ENCODE measurements at regions not wholly inside any gene's neighbourhood (a gene's known extent, or its start where the extent isn't known, plus 50 kb on each side); places are given as distances from the start of the nearest gene placed in this dataset.

GRCh38 chr3:170730071-170730812 lies 139.8 kb downstream of the RPL22L1 start (continued):
- TF ChIP-seq CEBPG (CRISPR knock-in tag; IDR thresholded peaks at IDR 0.05) (no peak), CEBPG (tag; conservative IDR thresholded peaks at IDR 0.05 in 1 of 2, IDR thresholded peaks at IDR 0.05 in 1 of 2) (no peak; a peak in 1 of 4 replicates), TCFL5 (CRISPR knock-in tag; conservative IDR thresholded peaks at IDR 0.05) (peak; percentile 14; the same call in 1 of the 2 replicates), HBP1 (CRISPR knock-in tag; IDR thresholded peaks at IDR 0.05) (peak; percentile 75; the same call in 1 of the 2 replicates), ZNF740 (CRISPR knock-in tag; IDR thresholded peaks at IDR 0.05) (no peak), ZNF740 (tag; IDR thresholded peaks at IDR 0.05) (peak in 1 of 2 experiments; percentile 48; a peak in 1 of 4 replicates), SMARCE1 (IDR thresholded peaks at IDR 0.05) (peak; percentile 99), FOXM1 (IDR thresholded peaks at IDR 0.05; ENCODE audit: low read depth) (peak; percentile 89), FOXM1 (CRISPR knock-in tag; IDR thresholded peaks at IDR 0.05; ENCODE audit: low read depth) (no peak), KLF1 (tag; IDR thresholded peaks at IDR 0.05) (peak; percentile 31; the same call in 1 of the 2 replicates), MLLT1 (IDR thresholded peaks at IDR 0.05) (peak; percentile 59 to 70; a peak in 1 of 4 replicates), ZNF311 (CRISPR knock-in tag; IDR thresholded peaks at IDR 0.05) (peak; percentile 39; the same call in 1 of the 2 replicates), RUNX1 (IDR thresholded peaks at IDR 0.05; ENCODE audit: low read depth) (0 out of 2 replicates have a peak, but pooled peaks have one; percentile 47), HINFP (tag; conservative IDR thresholded peaks at IDR 0.05; ENCODE audit: low read depth) (peak; percentile 59; the same call in 1 of the 2 replicates), CREB3L1 (IDR thresholded peaks at IDR 0.05; ENCODE audit: borderline replicate concordance, low read depth) (peak; percentile 56; the same call in 1 of the 2 replicates), HNRNPLL (IDR thresholded peaks at IDR 0.05; ENCODE audit: low read depth, low read length, poor library complexity, severe bottlenecking) (no peak), MTA2 (IDR thresholded peaks at IDR 0.05; ENCODE audit: low read depth) (peak; percentile 97), ZNF699 (CRISPR knock-in tag; IDR thresholded peaks at IDR 0.05; ENCODE audit: insufficient replicate concordance) (no peak), ZNF511 (CRISPR knock-in tag; IDR thresholded peaks at IDR 0.05) (no peak), ZNF184 (CRISPR knock-in tag; IDR thresholded peaks at IDR 0.05) (no peak)

Data from K562 (cell line).